ENCODE measurements at regions not wholly inside any gene's neighbourhood (a gene's known extent, or its start where the extent isn't known, plus 50 kb on each side); places are given as distances from the start of the nearest gene placed in this dataset.

GRCh38 chr2:176507786-176508185, 238.5 kb downstream of the MTX2 start:
- DNase-seq, result no peak

GRCh38 chr2:176508374-176508773, 239.1 kb downstream of the MTX2 start:
- DNase-seq, result no peak

- DNase-seq, result no peak
Measured at GRCh38 chr2:176508984-176509740, 239.9 kb downstream of the MTX2 start.

- DNase-seq, result no peak
Measured at GRCh38 chr2:176514276-176514675, 245.0 kb downstream of the MTX2 start.

DNA sequence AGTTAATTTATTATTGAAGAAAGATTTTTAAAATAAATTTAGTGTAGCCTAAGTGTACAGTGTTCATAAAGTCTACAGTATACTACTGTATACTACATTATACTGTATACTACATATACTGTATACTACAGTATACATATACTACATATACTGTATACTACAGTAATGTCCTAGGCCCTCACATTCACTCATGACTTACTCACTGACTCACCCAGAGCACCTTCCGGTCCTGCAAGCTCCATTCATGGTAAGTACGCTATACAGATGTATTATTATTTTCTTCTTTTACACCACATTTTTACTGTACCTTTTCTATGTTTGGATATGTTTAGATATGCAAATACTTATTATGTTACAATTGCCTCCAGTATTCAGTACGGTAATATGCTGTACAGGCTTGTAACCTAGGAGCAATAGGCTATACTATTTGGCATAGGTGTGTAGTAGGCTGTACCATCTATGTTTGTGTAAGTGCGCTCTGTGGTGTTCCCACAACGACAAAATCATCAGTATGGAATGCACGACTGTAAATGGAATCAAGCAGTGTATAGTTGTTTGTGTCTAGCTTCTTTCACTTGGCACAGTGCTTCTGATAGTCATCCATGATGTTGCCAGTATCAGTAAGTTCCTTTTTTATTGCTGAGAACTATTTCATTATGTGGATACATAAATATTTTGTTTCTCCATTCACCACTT, 245.7 kb downstream of the MTX2 start:
- DNase-seq, result no peak

- DNase-seq, result no peak
Measured at GRCh38 chr2:176516051-176516602, 246.9 kb downstream of the MTX2 start.

DNA sequence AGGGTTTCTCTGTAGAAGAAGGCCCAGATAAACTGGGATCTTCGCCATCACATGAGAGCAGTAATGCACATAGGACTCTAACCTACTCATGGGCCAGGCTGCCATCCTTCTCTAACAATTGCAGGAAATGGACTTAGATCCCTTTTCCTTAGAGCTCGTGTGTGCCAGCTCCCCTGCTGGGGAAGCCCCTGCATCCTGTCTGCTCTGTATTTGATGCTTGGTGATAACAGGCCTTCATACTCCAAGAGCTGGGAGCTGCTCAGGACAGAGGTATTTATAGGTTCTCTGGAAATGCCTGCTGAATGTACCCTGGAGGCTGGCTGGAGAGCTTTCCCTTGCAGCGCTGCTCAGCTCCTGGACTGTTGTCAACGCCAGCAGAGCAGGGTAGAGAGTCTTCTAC, 249.6 kb downstream of the MTX2 start:
- DNase-seq, result no peak

DNA sequence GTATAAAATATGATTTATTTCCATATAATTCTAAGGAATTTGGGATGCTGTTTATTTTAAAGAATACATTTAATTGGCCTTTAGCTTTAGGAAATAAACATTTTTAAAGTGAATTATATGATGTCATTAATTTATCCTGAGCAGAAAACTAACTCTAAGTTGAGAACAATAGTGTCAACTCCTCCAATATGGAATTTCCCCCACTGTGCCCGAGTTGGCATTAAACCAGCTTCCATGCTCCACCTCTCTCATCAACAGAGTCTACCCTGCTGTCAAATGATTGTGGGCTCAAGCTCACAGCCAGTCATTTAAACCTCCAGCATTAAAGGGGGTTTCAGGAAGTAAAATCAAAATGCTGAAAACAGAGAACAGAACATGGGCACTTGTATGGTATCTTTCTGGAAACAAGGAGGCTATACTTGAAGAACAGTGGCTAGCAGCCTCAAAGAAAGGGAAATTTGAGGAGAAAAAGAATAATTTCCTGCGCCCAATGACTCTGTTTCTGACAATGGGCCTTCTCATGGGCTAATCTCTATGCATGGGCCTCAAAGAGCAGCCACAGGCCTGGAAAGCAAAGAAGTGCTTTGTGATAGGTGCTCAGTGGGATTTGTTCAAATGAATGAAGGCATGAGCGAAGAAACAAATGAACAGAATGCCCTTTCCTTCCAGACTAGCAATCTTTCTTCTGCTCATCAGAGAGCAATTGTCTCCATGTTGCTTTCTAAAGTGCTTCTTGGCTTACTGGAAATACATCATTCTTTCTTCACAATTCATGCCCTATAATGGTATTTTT, 252.8 kb downstream of the MTX2 start:
- DNase-seq, result no peak

DNA sequence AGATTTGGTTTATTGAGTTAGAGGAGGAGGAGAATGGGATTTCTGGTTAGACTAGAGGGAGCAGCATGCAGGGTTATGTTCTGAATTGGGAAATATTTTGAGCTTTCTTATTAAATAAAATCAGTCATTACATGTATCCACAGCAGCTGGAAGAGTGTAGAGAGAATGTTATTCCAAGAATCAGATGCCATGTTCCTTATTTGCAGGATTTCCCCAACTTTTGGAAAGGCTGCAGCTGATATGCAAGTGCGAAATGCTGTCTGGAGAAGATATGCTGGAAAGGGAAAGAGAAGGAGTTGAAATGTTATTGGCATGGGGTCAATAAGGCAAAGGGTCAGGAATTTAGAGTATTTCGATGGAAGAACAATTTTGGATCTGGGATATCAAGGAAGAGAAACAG, 255.8 kb downstream of the MTX2 start:
- DNase-seq, result no peak

DNA sequence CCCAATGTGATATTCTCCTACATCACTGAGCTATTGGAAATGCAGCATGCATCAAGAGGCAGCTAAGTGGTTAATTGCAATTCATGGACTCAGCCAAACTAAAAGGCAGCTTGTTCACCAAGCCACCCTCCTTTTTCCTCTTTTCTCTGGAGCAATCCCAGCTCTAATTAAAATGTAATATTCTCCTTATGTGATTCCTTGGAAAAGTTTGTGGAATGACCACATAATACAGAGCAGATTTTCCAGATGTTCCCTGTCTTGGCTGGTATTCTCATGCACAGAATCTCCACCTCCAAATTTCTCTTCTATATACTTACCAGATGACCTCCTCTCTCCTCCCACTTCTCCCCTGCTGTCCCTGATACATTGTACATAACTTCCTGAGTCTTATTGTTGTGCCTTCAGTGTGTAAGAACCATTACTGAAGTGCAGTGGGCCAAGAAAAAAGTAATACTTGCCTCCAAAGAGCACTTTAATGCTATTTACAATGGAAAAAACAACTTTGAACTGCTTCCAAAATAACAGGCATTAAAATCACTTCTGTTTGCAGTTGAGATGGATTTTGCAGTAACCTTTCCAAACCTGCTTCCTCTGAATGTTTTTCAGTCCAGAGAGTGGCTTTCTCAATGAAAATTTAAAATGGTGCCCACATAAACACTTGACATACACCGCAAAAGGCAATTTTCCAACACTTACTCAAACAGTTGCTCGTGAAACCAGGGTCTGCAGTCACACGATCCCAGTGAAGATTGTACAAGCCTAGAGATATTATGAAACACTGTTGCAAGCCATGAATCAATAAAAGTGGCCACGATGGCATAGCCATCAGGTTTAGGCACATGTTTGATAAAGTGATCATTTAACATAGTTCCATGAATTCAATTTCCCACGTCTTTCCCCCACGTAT, 258.0 kb downstream of the MTX2 start:
- DNase-seq, result no peak

DNA sequence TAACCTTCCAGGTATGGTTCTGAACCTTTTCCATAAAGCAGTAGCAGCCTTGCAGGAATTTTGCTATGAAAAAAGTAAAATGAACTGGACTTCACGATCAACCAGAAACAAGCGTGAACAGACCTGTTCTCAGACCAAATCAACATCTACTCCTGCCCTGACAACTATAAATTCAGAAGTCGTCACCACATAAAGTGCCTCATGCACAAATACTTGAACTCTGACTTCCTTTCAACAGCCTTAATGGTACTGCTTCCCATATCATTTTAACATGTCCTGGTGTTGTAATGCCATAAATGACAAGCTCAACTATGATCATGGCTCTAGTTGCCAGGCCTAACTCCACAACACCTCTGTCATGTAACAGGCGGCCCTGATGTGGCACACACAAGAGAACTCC, 262.4 kb downstream of the MTX2 start:
- no peak for DNase-seq

GRCh38 chr2:176533505-176534193, 264.4 kb downstream of the MTX2 start:
- DNase-seq, result no peak

DNA sequence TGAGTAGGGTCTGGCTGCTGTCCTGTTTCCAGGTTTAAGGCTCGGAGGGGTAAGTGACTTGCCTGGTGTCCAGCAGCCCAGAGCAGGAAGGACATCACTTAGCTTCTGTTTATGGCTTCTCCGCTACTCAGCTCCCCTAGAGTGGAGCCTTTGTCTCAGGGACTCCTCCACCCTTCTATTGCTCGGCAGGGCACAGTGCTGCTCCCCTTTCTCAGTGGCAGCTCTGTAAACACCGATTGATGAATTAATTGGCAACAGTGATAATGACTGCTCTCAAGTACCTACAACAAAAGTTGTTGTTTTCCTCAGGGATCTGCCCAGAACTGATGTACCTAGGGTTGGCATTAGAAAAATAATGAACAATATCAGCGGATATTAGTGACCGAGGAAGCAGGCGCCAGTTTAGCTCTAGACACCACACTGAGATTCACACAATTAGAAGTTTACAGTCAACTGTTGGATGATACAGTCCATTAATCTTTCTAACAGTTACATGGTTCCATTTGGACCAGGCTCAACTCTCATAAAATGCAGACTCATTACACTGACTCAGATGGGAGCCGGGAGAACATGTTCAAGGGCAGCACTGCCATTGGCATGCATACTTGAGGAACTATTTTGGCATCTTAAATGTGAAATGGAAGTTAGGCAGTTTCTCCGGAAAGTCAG, 265.7 kb downstream of the MTX2 start:
- no peak for DNase-seq

DNA sequence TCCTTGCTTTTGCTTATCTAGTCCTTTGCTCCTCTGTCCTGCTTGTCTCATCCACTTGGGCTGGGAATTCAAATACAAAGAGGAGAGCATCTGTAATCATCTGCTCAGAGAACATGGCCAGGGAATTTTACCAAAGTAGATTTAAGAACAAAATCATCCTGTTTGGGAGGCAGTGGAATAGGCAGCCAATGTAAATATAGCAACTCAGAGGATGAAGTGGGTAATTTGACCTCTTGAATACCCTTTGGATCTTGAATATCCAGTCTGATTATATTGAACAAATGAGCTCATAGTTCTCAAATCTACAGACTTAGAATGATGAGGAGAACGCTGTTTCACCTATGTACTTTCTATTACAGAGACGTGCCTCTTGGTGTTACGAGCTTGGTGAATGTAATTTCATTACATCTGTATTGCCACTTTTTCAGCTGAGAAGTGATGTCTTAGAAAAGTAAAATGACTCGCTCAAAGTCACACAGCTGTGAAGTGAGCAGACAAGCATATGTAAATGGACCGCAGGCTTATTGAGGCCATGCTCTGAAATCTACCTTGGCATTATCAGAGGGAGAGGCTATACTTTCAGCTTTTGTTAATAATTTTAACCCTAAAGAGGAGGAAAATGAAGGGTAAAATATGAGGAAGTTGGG, 266.3 kb downstream of the MTX2 start:
- DNase-seq, result no peak

DNA sequence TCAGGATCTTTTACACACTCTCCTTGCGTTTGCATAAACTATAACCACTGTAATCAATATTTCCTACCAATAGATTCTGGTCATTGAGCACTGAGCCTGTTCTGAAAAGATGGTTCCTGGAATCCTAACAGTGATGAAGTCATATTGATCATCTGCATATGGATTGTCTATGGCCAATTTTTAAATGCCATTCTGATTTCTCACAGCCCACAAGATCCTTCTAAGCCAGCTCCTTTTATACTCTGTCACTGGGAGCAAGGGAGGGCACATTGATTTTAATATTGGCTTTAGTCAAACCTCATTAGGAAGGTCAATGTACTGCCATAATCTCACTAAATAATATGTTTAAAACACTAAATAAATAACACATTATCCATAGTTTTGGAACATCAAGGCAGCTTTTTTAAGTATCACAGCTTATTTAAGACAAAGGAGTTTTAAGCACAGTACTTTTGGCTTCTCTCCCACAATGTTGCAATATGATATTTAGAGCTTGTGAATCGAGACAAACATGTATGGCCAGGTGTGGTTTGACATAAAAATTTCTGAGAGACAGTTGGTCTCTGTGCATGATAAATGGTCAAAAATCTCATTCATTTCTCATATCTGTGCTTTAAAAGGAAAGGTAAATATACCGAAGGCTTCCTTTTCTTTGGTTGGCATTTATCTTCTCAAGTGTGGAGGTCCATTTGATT, 267.3 kb downstream of the MTX2 start:
- no peak for DNase-seq

DNA sequence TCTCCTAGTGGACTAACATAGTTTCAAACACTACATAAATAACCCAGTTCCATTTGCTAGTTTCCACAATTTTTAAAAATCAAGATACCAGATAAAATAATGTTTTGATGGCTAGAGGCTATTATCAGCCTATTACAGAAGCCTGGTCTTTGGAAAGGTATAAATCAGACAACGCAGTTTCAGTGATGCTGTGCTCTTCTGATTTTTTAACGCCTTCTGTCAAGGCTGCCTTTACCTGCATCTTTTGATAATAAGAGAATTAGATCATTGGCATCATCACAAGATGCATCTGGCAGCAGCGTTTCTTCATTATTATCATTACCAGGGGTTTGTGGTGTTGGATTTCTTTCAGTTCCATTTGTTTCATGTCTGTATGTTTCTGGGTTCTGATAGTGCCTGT, 268.7 kb downstream of the MTX2 start:
- no peak for DNase-seq

DNA sequence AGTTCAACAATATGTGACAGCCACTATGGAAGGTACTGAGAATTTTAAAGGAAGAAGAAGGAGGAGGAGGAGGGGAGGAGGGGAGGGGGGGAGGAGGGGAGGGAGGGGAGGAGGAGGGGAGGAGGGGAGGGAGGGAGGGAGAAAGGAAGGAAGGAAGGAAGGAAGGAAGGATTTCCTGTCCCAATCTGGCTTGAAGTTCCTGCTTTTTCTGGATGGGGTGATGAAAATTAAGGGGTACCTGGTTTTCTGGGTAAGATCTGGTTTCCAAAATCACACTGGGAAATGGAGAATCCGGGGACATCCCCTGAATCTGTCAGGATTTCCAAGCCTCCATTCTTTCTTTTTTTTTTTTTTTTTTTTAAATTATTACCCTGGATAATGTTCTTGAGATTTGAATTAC, 271.8 kb downstream of the MTX2 start:
- no peak for DNase-seq

- DNase-seq, result no peak
Measured at GRCh38 chr2:176542476-176542875, 273.2 kb downstream of the MTX2 start.

- no peak for DNase-seq
Measured at GRCh38 chr2:176544557-176544956, 275.3 kb downstream of the MTX2 start.
